CD4-positive, alpha-beta T cell treated with Interleukin-6 for 4 hours (primary cell): ENCODE measurements at regions not wholly inside any gene's neighbourhood (a gene's known extent, or its start where the extent isn't known, plus 50 kb on each side); places are given as distances from the start of the nearest gene placed in this dataset.
"Not testable (repeated sequence)": the region's sequence is repeated elsewhere in the genome, so short reads cannot be mapped to it uniquely, and the experiment has no call there.

ENCODE experiments used
- DNase-seq: peaks from one replicate; pipeline ENCODE4 v3.0.0-alpha.2; 2020; ENCODE audit warnings: mixed read lengths

DNA sequence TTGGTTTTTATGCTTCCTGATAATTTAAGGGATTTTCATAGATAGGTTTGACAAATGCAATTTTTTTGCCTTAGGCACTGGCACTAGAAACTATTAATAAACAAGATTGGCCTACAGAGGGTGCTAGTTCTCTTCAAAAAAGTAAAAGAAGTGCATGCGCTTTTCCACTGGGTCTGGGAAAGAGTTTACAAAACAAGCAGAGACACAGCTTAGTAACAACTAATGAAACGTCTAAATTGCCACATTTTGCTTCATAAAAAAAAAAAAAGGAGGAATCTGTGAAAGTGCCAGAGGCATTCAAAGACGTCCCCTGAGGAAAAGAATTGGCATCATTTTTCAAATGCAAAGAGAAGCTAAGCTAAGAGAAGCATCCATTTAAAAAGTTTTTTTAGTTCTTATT, 58.3 kb upstream of the EEA1 start:
- peak; percentile 17 for DNase-seq

DNA sequence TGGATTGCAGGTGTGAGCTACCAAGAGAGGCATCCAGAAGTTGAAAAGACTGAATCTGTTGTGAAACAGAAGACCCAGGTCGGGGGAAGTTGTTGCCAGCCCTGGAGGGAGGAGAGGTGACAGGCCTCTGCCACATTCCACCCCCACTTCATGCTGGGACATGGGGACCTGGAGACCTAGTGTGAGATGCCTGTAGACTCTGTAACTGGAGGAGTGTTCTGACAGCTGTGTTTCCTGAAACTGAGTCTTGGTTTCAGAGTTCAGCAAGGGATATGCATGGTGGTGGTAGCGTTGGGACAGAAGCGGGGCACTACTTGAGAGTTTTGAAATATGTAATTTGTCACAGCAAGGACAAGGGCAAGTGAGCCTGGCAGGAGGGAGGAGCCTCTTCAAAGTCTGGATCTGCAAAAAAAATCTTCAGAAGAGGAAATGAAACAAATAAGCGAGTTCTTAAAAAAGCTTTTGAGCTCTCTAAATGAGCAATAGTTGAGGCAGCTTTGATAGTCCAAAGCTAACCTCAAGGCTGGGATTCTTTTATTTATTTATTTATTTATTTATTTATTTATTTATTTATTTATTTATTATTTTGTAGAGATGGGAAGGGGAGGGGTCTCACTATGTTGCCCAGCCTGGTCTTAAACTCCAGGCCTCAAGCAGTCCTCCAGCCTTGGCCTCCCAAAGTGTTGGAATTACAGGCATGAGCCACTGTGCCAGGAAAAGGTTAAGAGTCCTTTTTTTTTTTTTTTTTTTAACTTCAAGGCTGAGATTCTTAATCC, 58.9 kb upstream of the EEA1 start:
- DNase-seq = peak; percentile 24

DNA sequence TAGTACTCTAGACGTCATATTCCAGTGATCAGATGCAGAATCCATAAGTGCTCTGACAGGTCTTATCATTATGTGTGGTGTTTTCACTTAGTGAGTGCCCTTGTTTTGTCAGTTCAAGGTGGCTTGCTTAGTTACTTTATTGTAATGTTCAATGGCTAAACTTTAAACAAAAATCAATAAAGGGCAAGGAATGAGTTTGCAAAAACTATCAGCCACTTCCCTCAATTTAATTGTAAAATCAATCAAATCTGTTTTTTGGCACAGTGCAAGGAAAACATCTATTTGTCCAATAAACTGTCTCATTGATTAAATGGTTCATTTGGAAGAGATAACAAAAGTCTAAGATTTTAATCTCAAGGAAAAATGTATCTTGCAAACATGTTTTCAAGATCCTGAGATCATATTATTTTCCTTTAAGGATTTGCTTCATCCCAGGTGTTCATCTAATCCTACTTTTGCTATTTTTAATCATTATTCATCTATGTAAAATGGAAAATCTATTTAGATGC, 59.6 kb upstream of the EEA1 start:
- no peak for DNase-seq

DNA sequence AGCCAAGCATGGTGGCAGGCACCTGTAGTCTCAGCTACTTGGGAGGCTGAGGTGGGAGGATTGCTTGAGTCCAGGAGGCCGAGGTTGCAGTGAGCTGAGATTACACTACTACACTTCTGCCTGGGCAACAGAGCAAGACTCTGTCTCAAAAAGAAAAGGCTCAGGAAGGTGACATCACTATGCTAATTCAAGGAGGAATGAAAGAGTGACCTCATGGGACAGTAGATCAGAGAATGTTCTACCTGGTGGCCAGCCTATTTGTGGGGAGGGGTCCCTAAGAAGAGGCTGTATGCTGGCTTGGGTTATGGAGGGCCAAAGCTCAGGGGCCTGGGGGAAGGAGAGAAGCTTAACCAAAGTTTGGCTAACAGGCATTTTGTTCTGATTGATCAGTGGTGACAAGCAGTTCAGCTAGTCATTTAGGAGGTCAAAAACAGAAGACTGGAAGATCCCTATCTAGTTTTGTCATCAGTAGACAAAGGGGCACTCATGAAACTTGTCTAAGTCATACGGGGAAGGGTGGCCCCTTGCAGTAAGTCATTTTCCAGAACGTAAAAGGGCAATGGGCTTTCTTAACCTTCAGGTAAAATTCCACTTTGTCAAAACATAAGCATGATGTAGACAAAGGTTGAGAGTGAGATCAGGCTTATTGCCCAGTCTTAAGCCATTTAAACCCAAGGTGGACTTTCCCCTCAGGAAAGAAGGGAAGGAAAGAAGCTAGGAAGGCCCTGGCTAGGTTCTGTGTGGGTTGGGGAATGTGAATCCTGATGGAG, 60.8 kb upstream of the EEA1 start:
- no peak for DNase-seq

DNA sequence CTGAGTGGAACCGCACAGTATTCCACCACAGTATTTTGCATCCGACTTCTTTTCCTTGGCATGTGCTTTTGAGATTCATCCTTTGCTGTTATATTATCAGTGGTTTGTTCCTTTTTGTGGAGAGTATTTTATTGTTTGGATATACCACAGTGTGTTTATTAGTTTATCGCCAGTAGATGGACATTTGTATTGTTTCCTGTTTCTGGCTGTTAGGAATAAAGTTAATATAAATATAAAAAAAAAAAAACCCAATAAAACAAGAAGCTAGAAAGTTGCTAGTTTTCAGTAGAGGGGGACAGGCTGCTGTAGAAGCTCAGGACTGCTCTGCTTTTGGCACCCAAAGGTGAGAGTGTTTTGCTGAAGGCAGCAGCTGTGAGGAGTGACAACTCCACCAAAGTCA, 62.0 kb upstream of the EEA1 start:
- no peak for DNase-seq

DNA sequence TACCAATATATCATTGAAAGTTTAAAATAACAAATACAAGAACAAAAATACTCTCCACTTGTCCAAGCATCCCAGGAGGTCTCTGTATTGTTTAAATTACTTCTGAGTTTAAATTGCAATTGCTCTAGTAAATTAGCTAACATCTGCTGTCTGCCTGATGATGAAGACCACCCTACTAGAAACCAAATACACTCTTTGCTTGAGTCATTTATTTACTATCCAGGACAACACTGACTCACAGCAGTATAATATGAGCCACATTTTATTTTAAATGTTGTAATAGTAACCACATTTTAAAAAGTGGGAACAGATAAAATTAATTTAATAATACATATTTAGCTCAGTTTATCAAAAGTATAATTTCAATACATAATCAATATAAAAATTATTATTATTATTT, 62.9 kb upstream of the EEA1 start:
- no peak for DNase-seq

DNA sequence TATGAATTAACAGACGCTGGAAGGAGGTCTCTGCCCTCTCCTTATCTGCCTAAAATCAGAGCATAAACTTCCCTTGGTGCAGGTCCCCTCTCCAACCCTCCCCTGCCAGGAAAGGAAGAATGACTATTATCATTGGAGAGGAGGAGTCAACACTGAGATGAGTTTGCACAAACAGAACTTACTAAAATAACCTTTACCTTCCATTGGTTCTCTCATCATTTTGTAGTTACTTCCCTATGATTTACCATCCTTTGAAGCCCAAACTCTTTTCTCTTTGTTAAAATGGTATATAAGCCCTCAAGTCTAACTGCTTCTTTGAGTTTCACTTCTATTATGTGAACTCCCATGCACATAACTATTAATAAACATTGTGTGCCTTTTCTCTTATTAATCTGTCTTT, 64.2 kb upstream of the EEA1 start:
- DNase-seq = no peak

DNA sequence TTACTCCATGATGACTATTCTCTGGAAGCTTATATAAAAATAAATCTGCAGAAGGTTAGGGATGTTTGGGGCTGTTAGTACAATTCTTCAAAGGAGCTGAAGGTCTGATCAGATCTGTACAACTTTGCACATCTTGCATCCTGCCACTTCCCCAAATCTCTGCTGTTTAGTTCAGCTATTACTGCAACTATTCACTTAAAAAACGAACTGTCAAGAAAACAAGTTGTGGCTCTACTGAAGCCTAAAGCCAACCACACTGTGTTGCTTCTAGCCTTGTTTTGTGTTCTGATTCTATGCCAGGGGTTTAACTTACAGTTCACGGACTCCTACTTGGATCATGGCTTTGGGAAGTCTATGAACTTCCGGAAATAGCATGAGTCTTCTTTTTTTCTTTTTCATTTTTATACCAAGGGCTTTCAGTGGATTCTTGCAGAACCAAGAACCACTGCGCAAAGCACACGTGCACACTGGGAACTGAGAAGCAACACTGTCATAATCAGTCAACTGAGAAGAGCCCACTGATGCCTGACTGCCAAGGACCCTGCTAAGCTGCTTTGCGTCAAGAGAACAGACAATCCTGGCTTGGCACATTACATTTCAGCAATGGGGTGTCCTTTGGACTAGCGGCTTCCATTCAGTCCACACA, 66.3 kb upstream of the EEA1 start:
- DNase-seq = no peak

DNA sequence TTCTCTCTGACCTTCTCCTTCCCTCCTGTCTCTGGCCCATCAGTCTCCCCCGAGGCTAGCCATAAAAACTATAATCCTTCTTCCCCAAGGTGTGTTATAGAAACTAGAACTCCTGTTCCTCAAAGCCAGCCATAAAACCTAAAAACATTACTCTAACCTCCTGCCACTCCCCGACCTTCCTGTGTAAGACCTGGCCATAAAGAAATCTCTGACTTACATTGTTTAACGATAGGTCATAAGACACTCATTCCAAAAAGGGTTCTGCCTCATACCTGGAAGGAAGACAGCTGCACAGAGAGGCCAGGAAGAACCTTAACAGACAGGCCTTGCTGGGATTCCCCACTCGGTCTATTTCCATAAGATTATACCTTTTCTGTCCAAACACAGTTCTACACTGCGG, 70.9 kb upstream of the EEA1 start:
- no peak for DNase-seq

DNA sequence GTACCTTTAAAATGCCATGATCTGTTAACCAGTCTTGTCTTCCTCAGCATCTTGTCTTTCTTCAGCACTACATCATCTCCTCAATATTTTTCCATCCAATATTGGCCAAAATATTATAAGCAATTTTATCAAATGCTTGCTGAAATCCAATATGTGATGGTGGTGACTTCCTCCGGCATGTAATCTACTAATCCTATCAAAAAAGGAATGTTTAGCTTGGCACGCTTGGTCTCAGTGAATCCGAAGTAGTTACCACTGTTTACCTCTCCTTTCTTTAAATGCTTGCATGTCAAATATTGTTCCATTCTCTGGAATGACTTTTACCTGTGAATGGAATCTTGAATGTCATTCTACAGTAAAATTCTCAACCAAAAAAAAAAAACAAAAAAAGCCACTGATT, 72.3 kb upstream of the EEA1 start:
- no peak for DNase-seq

DNA sequence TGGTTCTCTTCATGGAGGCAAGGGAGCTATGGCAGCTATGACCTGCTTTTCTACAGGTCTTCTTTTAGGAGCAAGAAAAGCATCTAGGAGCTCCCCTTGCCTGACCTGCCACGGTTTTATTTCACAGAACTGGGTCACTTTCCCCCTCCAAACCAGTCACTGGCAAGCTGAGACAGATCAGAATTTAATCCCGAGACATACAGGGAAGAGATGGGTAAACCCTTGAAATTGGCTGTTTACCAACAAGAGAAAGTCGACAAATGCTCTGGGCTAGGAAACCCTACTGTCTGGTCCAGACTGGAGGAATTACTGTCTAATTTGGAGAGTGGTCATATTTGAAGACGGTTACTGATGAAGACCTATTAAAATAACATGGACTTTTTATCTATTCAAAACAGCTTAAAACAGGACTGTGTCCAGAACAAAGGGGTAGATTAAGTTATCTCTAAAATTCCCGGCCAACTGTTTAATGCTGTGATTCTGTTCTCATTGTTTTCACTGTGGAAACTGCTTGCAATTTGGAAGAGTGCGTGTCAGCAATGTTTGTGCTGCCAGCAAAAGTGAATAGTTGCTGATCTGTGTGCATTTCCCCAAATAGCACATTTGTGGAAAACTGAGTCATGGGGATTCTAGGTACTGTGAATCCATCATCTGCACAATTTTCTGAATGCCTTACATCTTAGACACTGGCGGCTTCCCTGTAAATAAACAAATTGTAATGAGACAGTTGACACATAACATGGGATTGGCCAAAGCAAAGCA, 73.4 kb upstream of the EEA1 start:
- DNase-seq = no peak

DNA sequence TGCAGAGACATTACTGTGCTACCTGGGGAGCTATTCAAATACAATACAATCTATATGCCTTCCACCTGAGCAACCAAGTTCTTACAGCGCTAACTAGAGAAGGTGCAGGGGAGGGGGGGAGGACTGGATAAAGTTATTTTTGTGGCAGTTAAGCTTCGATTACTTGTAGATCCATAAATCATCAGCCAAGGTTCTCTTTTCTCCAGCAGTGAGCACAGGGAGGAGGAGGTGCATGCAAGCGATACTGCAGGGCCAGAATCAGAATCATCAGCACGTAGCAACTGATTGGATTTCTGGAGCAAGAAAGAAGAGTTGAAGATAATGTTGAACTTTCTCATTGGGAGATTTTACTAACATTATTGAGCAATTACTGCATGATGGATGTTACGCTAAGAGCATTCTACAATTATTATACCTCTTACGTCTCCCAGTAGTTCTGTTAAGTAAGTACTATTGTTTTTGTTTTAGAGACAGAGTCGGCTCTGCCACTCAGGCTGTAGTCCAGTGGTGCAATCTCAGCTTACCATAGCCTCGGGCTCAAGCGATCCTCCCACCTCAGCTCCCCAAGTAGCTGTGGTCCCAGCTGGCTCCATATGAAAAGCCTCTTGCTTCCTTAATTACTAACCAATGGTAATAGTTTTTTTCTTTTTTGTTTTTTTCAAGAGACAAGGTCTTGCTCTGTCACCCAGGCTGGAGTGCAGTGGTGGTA, 74.6 kb upstream of the EEA1 start:
- DNase-seq = no peak

DNA sequence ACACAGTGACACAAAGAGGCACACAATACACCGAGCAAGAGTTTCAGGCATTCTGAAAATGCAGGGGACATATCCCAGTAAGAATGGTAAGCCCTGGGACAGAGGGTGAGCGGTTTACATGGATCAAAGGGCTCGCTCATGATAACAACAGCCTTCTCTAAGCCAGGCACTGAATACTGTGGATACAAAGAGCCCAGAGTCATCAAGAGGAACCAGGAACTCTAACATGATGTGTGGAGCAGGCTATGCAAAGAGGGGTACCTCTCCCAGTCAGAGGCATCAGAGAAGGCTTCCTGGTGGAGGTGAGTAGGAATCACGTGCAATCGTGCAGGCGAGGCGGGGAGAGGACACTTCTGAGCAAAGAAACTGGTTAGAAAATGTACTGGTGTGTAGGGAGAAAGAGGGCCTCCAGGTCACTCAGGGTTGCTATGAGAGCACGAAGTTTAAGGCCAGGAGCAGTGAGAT, 76.9 kb upstream of the EEA1 start:
- DNase-seq = no peak

DNA sequence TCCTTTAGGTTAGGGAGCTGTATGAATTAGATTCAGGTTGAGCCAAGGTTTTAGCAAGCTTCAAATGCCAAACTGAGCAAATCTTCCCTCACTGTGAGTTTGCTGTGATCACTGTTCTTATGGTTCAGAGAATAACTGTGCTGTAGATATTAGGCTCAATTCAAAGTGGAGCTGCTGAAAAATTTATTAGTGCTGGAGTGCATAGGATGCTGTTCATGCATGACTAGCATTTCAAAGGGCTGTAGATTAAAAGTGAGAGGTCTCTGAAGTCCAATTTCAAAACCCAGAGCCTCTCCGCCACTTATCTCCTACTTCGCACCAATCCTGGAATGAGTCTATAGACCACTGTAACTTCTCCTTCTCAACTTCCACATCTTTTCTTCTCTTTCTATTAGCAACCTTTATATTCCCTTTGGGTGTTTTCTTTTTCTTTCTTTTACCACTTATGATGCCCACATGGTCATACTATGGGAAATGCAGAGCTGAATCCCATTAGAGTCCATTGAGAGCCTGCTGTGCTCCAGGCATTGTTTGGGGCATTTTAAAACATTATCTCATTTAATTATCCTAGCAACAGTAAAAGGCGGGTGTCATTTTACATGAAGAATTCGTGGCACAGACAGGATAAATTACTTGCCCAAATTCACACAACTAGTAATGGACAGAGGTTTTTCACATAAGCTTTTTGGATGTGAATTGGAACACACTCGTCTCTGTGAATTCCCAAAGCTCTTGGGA, 77.5 kb upstream of the EEA1 start:
- DNase-seq = no peak

DNA sequence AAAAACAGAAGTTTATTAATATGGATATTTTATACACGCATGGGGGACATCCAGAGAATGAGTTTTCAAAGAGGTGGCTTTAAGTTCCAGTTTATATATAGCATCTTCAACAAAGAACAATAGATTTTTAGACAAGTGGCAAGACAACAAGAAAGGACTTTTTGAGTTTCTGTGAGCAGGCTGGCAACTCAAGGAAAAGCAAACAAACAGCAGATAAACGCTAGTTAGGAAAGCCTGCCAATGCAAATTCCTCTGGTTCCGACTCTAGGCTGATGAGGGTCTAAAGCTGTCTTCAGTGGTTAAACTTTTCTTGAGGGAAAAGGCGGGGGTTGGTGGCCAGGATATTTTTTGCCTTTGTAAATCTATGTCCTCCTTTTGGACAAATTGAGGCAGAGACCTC, 78.4 kb upstream of the EEA1 start:
- no peak for DNase-seq

DNA sequence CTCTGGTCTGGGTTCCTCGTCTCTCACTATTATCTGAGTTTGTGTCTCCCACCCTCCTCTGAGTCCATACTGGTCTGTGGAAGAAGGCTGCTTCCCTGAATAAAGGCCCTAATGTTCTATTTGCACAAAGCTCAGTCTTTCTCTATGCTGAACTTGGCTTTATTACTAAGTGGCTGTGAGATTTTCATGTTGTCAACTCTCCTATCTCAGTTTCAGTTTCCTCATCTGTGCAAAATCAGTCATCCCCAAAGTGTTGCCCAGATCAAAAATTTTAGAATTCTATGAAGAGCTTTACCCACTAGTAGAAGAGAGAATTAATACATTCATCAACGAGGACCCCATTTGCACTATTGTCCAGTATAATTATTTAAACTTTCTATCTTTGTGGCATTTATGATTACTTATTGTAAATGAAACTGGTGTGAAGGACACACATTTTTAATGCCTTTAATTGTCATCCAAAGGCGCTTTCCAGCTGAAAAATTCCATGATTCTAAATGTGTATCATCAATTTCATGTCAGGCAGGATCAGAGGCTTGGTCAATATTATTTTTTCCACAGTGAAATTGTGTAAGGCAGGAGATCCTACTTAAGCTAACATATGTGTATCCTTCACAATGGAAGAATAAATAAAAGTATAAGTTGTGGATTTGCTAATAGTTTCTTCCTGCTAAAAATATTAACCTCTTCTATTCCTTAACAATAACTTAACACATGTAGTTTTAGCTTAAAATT, 79.1 kb upstream of the EEA1 start:
- DNase-seq = no peak

DNA sequence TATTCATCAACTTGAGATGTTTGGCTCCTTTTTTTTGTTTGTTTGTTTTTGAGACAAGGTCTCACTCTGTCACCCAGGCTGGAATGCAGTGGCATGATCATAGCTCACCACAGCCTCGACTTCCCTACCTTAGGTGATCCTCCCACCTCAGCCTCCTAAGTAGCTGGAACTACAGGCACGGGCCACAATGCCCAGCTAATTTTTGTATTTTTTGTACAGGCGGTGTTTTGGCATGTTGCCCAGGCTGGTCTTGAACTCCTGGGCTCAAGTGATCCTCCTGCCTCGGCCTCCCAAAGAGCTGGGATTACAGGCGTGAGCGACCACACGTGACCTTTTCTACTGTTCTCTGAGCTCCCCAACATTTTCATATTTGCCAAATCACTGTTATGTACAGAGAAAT, 79.8 kb upstream of the EEA1 start:
- not testable (repeated sequence) for DNase-seq

DNA sequence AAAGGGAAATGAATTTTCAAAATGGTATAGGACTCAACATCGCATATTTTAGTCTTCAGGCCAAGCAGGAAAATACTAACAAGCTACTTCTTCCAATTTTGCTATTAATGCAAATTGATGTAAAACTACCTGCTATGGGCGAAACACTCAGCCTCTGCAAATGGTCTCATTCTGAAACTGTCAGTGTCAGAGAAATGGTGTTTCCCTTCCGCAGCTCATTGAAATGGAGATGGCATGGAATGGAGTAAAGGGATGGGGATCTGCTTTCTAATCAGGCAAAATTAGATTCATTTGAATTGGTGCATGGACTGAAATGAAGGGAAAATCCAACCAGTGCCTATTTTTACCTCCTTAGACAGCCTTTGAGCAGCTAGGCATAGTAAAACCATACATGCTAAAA, 80.4 kb upstream of the EEA1 start:
- DNase-seq = no peak

DNA sequence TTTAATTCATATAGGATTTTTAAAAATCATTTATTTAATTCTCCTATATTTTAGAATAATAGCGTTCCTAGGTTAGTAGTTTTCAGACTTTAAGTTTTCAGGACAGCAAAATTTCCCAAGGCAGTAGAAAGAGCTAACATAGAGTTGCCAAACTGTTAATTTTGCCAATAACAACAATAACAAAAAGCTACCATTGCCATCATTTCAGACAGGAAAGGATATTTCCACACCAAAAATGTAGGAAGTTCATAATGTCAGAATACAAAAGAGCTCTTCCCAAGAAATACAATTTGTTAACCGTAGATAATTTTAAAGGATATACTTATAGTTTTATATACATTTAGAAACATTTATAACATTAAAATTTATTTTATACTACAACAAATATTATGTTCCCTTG, 81.4 kb upstream of the EEA1 start:
- DNase-seq = no peak

DNA sequence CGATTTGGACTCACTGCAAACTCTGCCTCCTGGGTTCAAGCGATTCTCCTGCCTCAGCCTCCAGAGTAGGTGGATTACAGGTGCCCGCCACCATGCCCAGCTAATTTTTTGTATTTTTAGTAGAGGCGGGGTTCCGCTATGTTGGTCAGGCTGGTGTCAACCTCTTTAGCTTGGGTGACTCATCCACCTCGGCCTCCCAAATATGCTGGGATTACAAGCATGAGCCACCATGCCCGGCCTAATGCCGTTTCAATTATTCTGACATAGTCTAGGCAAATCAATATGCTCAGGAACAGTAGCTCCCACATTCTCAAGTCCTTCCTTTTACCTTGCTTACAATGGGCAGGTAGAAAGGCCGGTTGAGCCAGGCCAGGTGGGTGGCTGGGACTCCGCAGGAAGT, 82.0 kb upstream of the EEA1 start:
- DNase-seq = no peak
